ENCODE measurements at regions not wholly inside any gene's neighbourhood (a gene's known extent, or its start where the extent isn't known, plus 50 kb on each side); places are given as distances from the start of the nearest gene placed in this dataset.

- ATAC-seq (ENCODE audit: low read depth) (no peak), DNase-seq (no peak)
- ChIA-PET CTCF (no interaction called here), POLR2A (no interaction called here)
- intact Hi-C loops (cut with micrococcal nuclease) = no loop called here
- H4K20me1 ChIP-seq (ENCODE audit: control insufficient read depth, insufficient read depth, low read length, poor library complexity, severe bottlenecking) = no peaks in the 10 kb centered on the region
- H3K9me3 ChIP-seq (ENCODE audit: control extremely low read depth in 1 of 3, control insufficient read depth in 2 of 3, insufficient read depth in 1 of 3, low read length in 2 of 3) = no peaks in the 10 kb centered on the region
- H3K4me3 Mint-ChIP-seq = no peak overlapping the region
- H3K4me3 ChIP-seq (ENCODE audit: control extremely low read depth in 1 of 5, extremely low read depth in 1 of 5, insufficient read depth in 1 of 5, low read depth in 2 of 5, low read length in 4 of 5) = no peak overlapping the region
- H3K79me2 ChIP-seq (ENCODE audit: control insufficient read depth, insufficient read depth, low read length) = no peaks in the 10 kb centered on the region
- no peaks in the 10 kb centered on the region for H3K9me3 Mint-ChIP-seq (ENCODE audit: insufficient read depth)
- TF ChIP-seq, protein P1, sequence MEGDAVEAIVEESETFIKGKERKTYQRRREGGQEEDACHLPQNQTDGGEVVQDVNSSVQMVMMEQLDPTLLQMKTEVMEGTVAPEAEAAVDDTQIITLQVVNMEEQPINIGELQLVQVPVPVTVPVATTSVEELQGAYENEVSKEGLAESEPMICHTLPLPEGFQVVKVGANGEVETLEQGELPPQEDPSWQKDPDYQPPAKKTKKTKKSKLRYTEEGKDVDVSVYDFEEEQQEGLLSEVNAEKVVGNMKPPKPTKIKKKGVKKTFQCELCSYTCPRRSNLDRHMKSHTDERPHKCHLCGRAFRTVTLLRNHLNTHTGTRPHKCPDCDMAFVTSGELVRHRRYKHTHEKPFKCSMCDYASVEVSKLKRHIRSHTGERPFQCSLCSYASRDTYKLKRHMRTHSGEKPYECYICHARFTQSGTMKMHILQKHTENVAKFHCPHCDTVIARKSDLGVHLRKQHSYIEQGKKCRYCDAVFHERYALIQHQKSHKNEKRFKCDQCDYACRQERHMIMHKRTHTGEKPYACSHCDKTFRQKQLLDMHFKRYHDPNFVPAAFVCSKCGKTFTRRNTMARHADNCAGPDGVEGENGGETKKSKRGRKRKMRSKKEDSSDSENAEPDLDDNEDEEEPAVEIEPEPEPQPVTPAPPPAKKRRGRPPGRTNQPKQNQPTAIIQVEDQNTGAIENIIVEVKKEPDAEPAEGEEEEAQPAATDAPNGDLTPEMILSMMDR (IDR thresholded peaks at IDR 0.05) = no peak
- TF ChIP-seq EZH2 (IDR thresholded peaks at IDR 0.05; ENCODE audit: borderline replicate concordance, insufficient read depth, low read depth, low read length, poor library complexity, severe bottlenecking) = no peak
- H3K4me1 ChIP-seq (ENCODE audit: control insufficient read depth in 2 of 2, insufficient read depth in 2 of 2, low read length in 2 of 2) = no peaks in the 10 kb centered on the region
- no peak overlapping the region for H3K9ac ChIP-seq (ENCODE audit: low read length)
- H3K27ac Mint-ChIP-seq = no peak overlapping the region
- H3K4me2 ChIP-seq (replicated peaks; ENCODE audit: low read depth, low read length, poor library complexity, severe bottlenecking) = no peak overlapping the region
- peaks cover 7% of the 10 kb centered on the region for H3K27me3 Mint-ChIP-seq
- H3K27ac ChIP-seq (ENCODE audit: low read length in 2 of 2) = no peak overlapping the region
- H2AFZ ChIP-seq (ENCODE audit: insufficient read depth, low read depth, low read length, poor library complexity, severe bottlenecking) = no peak overlapping the region
- no peaks in the 10 kb centered on the region for H3K4me1 Mint-ChIP-seq
- WGBS (ENCODE audit: insufficient coverage) = no CpG with 5 or more reads among the region's 1 CpG
- no peaks in the 10 kb centered on the region for H3K36me3 ChIP-seq (replicated peaks in 1 of 2; ENCODE audit: control extremely low read depth in 1 of 2, control insufficient read depth in 1 of 2, extremely low read depth in 1 of 2, insufficient read depth in 2 of 2, low read length in 1 of 2)
- no peaks in the 10 kb centered on the region for H3K27me3 ChIP-seq (replicated peaks in 1 of 4; ENCODE audit: control extremely low read depth in 1 of 4, control insufficient read depth in 3 of 4, insufficient read depth in 4 of 4, low read length in 3 of 4)
These were observed 783.6 kb upstream of the ACVR2A start for GRCh38 chr2:147061269-147061668.

- Histone ChIP-seq H3K36me3 (replicated peaks in 1 of 2; ENCODE audit: control extremely low read depth in 1 of 2, control insufficient read depth in 1 of 2, extremely low read depth in 1 of 2, insufficient read depth in 2 of 2, low read length in 1 of 2) (no peaks in the 10 kb centered on the region), H3K4me2 (replicated peaks; ENCODE audit: low read depth, low read length, poor library complexity, severe bottlenecking) (no peak overlapping the region), H3K27ac (ENCODE audit: low read length in 2 of 2) (no peak overlapping the region), H3K79me2 (ENCODE audit: control insufficient read depth, insufficient read depth, low read length) (no peaks in the 10 kb centered on the region), H3K9ac (ENCODE audit: low read length) (no peak overlapping the region), H3K4me1 (ENCODE audit: control insufficient read depth in 2 of 2, insufficient read depth in 2 of 2, low read length in 2 of 2) (no peaks in the 10 kb centered on the region), H3K4me3 (ENCODE audit: control extremely low read depth in 1 of 5, extremely low read depth in 1 of 5, insufficient read depth in 1 of 5, low read depth in 2 of 5, low read length in 4 of 5) (no peak overlapping the region), H2AFZ (ENCODE audit: insufficient read depth, low read depth, low read length, poor library complexity, severe bottlenecking) (no peak overlapping the region), H4K20me1 (ENCODE audit: control insufficient read depth, insufficient read depth, low read length, poor library complexity, severe bottlenecking) (no peaks in the 10 kb centered on the region), H3K9me3 (ENCODE audit: control extremely low read depth in 1 of 3, control insufficient read depth in 2 of 3, insufficient read depth in 1 of 3, low read length in 2 of 3) (peaks cover 0 to 5% (median 0%) of the 10 kb centered on the region in 3 donors), H3K27me3 (replicated peaks in 1 of 4; ENCODE audit: control extremely low read depth in 1 of 4, control insufficient read depth in 3 of 4, insufficient read depth in 4 of 4, low read length in 3 of 4) (no peaks in the 10 kb centered on the region)
- POLR2A ChIA-PET = no interaction called here
- CTCF ChIA-PET = interaction anchor here (1.3 kb wide), 1 partner anchor 12 kb away, joined by 4 read pairs; no protein-coding TSS in a partner anchor
- intact Hi-C loops (cut with micrococcal nuclease) = no loop called here
- H3K4me3 Mint-ChIP-seq = no peak overlapping the region
- ATAC-seq (ENCODE audit: low read depth) (no peak), DNase-seq (no peak)
- TF ChIP-seq, protein P1 (IDR thresholded peaks at IDR 0.05) = no peak
- no peak for TF ChIP-seq EZH2 (IDR thresholded peaks at IDR 0.05; ENCODE audit: borderline replicate concordance, insufficient read depth, low read depth, low read length, poor library complexity, severe bottlenecking)
- peaks cover 11% of the 10 kb centered on the region for H3K27me3 Mint-ChIP-seq
- no CpG with 5 or more reads among the region's 3 CpGs for WGBS (ENCODE audit: insufficient coverage)
- H3K4me1 Mint-ChIP-seq = no peaks in the 10 kb centered on the region
- no peak overlapping the region for H3K27ac Mint-ChIP-seq
- no peaks in the 10 kb centered on the region for H3K9me3 Mint-ChIP-seq (ENCODE audit: insufficient read depth)
These were observed 786.8 kb upstream of the ACVR2A start for GRCh38 chr2:147057892-147058490.
